ENCODE measurements at regions not wholly inside any gene's neighbourhood (a gene's known extent, or its start where the extent isn't known, plus 50 kb on each side); places are given as distances from the start of the nearest gene placed in this dataset.
"Not testable (repeated sequence)": the region's sequence is repeated elsewhere in the genome, so short reads cannot be mapped to it uniquely, and the experiment has no call there.

GRCh38 chr12:87394168-87394567 is 635.0 kb downstream of the C12orf50 start:
- DNase-seq, result not testable (repeated sequence)

- no peak for DNase-seq
Measured at GRCh38 chr12:87388376-87388775, 640.8 kb downstream of the C12orf50 start.

GRCh38 chr12:87385322-87385721 is 643.9 kb downstream of the C12orf50 start:
- no peak for DNase-seq

- no peak for DNase-seq
Measured at GRCh38 chr12:87384226-87384625, 645.0 kb downstream of the C12orf50 start.

- DNase-seq, result no peak
Measured at GRCh38 chr12:87383680-87384079, 645.5 kb downstream of the C12orf50 start.

- no peak for DNase-seq
Measured at GRCh38 chr12:87382959-87383566, 646.1 kb downstream of the C12orf50 start.

- no peak for DNase-seq
Measured at GRCh38 chr12:87382436-87382835, 646.8 kb downstream of the C12orf50 start.

- no peak for DNase-seq
Measured at GRCh38 chr12:87381742-87382141, 647.5 kb downstream of the C12orf50 start.

GRCh38 chr12:87378526-87378925 is 650.7 kb downstream of the C12orf50 start:
- DNase-seq, result no peak

GRCh38 chr12:87376722-87377121 is 652.5 kb downstream of the C12orf50 start:
- DNase-seq, result no peak

- no peak for DNase-seq
Measured at GRCh38 chr12:87369161-87369560, 660.0 kb downstream of the C12orf50 start.

- no peak for DNase-seq
Measured at GRCh38 chr12:87368259-87368658, 660.9 kb downstream of the C12orf50 start.

- DNase-seq, result no peak
Measured at GRCh38 chr12:87365423-87365822, 663.8 kb downstream of the C12orf50 start.

- DNase-seq, result no peak
Measured at GRCh38 chr12:87363497-87364084, 665.6 kb downstream of the C12orf50 start.

- DNase-seq, result no peak
Measured at GRCh38 chr12:87349681-87350080, 679.5 kb downstream of the C12orf50 start.

- no peak for DNase-seq
Measured at GRCh38 chr12:87348071-87348470, 681.1 kb downstream of the C12orf50 start.

- no peak for DNase-seq
Measured at GRCh38 chr12:87344699-87345098, 684.5 kb downstream of the C12orf50 start.

GRCh38 chr12:87338681-87339080 is 690.5 kb downstream of the C12orf50 start:
- DNase-seq, result no peak

GRCh38 chr12:87336814-87337336 is 692.3 kb downstream of the C12orf50 start:
- no peak for DNase-seq

GRCh38 chr12:87332987-87333726 is 696.0 kb downstream of the C12orf50 start:
- DNase-seq, result no peak

- DNase-seq, result not testable (repeated sequence)
Measured at GRCh38 chr12:87330071-87330555, 699.1 kb downstream of the C12orf50 start.

GRCh38 chr12:87329076-87329863 is 699.9 kb downstream of the C12orf50 start:
- no peak for DNase-seq

GRCh38 chr12:87323369-87323768 is 705.8 kb downstream of the C12orf50 start:
- DNase-seq, result no peak

All from suppressor macrophage treated with lipopolysaccharide for 4 hours (primary cell).